Medulla oblongata (tissue), 1 donor: ENCODE measurements at regions not wholly inside any gene's neighbourhood (a gene's known extent, or its start where the extent isn't known, plus 50 kb on each side); places are given as distances from the start of the nearest gene placed in this dataset.
"Not testable (repeated sequence)": the region's sequence is repeated elsewhere in the genome, so short reads cannot be mapped to it uniquely, and the experiment has no call there.

Source experiments
- DNase-seq: peaks from one replicate; pipeline ENCODE4 v3.0.0-alpha.2; 2015; ENCODE audit errors: extremely low spot score

- no peak for DNase-seq
Observed at GRCh38 chr9:108765265-108765664, 90.5 kb downstream of the ACTL7B start.

- no peak for DNase-seq
Observed at GRCh38 chr9:108762348-108763055, 93.3 kb downstream of the ACTL7B start.

GRCh38 chr9:108761655-108762347, 94.0 kb downstream of the ACTL7B start:
- peak; percentile 78 for DNase-seq

- no peak for DNase-seq
Observed at GRCh38 chr9:108760841-108761240, 94.9 kb downstream of the ACTL7B start.

- no peak for DNase-seq
Observed at GRCh38 chr9:108759835-108760234, 96.0 kb downstream of the ACTL7B start.

GRCh38 chr9:108759399-108759798, 96.4 kb downstream of the ACTL7B start:
- no peak for DNase-seq

GRCh38 chr9:108756746-108757490, 98.9 kb downstream of the ACTL7B start:
- no peak for DNase-seq

- no peak for DNase-seq
Observed at GRCh38 chr9:108755979-108756378, 99.8 kb downstream of the ACTL7B start.

GRCh38 chr9:108751369-108751768, 104.4 kb downstream of the ACTL7B start:
- no peak for DNase-seq

- DNase-seq: no peak
Observed at GRCh38 chr9:108750661-108751215, 105.0 kb downstream of the ACTL7B start.

GRCh38 chr9:108748776-108749175, 107.0 kb downstream of the ACTL7B start:
- DNase-seq: no peak

GRCh38 chr9:108746864-108747263, 108.9 kb downstream of the ACTL7B start:
- no peak for DNase-seq

GRCh38 chr9:108746001-108746400, 109.8 kb downstream of the ACTL7B start:
- no peak for DNase-seq

- no peak for DNase-seq
Observed at GRCh38 chr9:108744641-108745040, 111.1 kb downstream of the ACTL7B start.

- no peak for DNase-seq
Observed at GRCh38 chr9:108743901-108744371, 111.8 kb downstream of the ACTL7B start.

GRCh38 chr9:108743416-108743815, 112.4 kb downstream of the ACTL7B start:
- DNase-seq: no peak

GRCh38 chr9:108742191-108742590, 113.6 kb downstream of the ACTL7B start:
- no peak for DNase-seq

GRCh38 chr9:108731292-108731691, 124.5 kb downstream of the ACTL7B start:
- DNase-seq: not testable (repeated sequence)

- DNase-seq: peak; percentile 79
Observed at GRCh38 chr9:108727580-108728111, 128.1 kb downstream of the ACTL7B start.

GRCh38 chr9:108724652-108725051, 131.1 kb downstream of the ACTL7B start:
- no peak for DNase-seq

GRCh38 chr9:108724122-108724521, 131.7 kb downstream of the ACTL7B start:
- DNase-seq: no peak

GRCh38 chr9:108722396-108722795, 133.4 kb downstream of the ACTL7B start:
- no peak for DNase-seq
